Urothelium cell line (cell line): ENCODE measurements at regions not wholly inside any gene's neighbourhood (a gene's known extent, or its start where the extent isn't known, plus 50 kb on each side); places are given as distances from the start of the nearest gene placed in this dataset.
"Not testable (repeated sequence)": the region's sequence is repeated elsewhere in the genome, so short reads cannot be mapped to it uniquely, and the experiment has no call there.

Source experiments
- DNase-seq: peaks from one replicate; pipeline ENCODE4 v3.0.0; 2011; ENCODE audit warnings: low spot score, mixed read lengths
- FAIRE-seq: peaks from 2 replicates; lab custom pipeline; 2011; peaks lifted over from hg19 to GRCh38; lab: Jason Lieb, UNC

- FAIRE-seq (no peak), DNase-seq (no peak)
Observed at GRCh38 chr14:71741241-71741640, 191.0 kb upstream of the RGS6 start.

GRCh38 chr14:71742485-71742884, 189.7 kb upstream of the RGS6 start:
- FAIRE-seq (no peak), DNase-seq (no peak)

GRCh38 chr14:71745072-71745471, 187.2 kb upstream of the RGS6 start:
- DNase-seq (no peak), FAIRE-seq (no peak)

GRCh38 chr14:71748196-71748595, 184.0 kb upstream of the RGS6 start:
- DNase-seq (no peak), FAIRE-seq (no peak)

- FAIRE-seq (peak; percentile 65), DNase-seq (no peak)
Observed at GRCh38 chr14:71749613-71750238, 182.5 kb upstream of the RGS6 start.

- FAIRE-seq = peak; percentile 92
- no peak for DNase-seq
Observed at GRCh38 chr14:71751264-71751663, 181.0 kb upstream of the RGS6 start.

GRCh38 chr14:71752111-71752738, 180.0 kb upstream of the RGS6 start:
- no peak for FAIRE-seq
- DNase-seq = no peak

DNA sequence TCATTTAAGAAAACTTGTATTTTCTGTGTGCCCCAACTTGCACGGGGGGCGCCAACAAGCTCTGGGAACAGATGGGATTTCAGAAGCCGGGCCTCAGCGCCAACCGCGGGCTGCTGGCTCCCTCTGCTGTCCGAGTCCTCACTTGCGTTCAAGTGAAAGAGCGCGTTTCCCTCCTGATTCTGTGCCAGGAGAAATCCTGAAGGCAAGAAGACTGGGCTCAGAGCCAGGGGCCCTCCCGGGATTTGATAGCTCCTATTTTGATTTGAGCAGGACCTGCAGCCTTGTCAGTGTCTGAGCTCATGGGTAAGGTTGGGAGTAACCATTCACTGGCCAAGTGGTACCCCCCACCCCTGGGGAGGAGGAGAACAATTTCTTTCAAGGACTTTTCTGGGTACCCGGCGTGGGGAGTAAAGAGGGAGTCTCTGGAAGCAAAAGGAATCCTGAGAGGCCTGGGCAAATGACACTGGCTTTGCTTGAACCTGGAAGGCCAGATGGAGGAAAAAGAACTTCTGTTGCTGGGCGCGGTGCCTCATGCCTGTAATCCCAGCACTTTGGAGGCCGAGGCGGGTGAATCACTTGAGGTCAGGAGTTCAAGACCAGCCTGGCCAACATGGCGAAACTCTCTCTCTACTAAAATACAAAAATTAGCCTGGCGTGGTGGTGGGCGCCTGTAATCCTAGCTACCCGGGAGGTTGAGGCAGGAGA, 179.0 kb upstream of the RGS6 start:
- FAIRE-seq = peak; percentile 42
- DNase-seq = peak; percentile 94

DNA sequence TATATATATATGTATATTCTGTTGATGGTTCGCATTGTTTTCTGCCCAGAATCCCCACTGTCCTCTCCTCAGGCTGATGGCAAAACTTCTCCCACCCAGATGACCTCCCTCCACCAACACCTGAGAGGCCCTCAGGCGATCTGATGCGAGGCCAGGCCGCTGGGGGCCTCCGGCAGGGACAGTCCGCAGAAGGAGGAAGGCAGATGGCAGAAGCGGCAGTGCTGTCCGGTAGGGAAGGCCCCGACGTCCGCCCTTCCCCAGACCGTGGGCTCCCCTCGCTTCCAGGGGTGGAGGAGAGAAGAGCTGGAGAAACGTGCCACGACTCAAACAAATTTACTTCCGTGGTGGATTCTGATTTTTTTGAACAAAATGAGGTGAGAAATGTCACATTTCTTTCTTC, 178.3 kb upstream of the RGS6 start:
- DNase-seq (no peak), FAIRE-seq (no peak)

DNA sequence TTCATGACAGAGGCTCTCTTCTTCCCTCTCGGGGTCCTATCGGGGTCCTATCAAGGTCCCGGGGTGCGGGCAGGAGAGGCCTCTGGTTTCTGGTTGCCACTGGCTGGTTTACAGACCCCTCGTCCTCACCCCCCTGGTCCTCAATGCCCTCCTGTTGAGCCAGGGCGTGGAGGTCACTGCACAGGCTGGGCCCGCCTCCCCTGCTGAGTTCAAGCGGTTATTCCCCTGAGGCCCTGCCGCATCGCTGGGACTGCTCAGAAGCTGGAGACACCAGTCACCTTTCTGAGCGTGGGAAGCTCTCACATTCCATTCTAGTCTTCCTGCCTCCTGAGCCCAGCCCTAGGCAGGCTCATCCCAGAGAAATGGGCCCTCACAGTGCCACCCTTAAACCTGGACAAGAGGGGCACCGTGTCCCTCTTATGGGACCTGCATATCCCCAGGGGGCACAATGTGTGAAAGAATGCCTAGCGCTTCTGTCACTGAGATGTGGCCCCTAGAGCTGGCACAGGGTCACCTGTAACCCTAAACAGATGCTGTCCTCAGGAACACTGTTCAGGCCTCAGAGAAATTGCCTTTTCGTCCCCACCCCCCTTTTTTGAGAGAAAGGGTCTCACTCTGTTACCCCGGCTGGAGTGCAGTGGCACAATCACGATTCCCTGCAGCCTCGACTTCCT, 177.7 kb upstream of the RGS6 start:
- DNase-seq (no peak), FAIRE-seq (peak; percentile 42)

GRCh38 chr14:71758229-71758951, 173.8 kb upstream of the RGS6 start:
- peak; percentile 61 for FAIRE-seq
- no peak for DNase-seq

GRCh38 chr14:71762575-71762974, 169.7 kb upstream of the RGS6 start:
- FAIRE-seq = no peak

GRCh38 chr14:71764701-71765382, 167.4 kb upstream of the RGS6 start:
- FAIRE-seq (no peak), DNase-seq (no peak)

More at GRCh38 chr14:71762575-71762974, 169.7 kb upstream of the RGS6 start:
- no peak for DNase-seq

DNA sequence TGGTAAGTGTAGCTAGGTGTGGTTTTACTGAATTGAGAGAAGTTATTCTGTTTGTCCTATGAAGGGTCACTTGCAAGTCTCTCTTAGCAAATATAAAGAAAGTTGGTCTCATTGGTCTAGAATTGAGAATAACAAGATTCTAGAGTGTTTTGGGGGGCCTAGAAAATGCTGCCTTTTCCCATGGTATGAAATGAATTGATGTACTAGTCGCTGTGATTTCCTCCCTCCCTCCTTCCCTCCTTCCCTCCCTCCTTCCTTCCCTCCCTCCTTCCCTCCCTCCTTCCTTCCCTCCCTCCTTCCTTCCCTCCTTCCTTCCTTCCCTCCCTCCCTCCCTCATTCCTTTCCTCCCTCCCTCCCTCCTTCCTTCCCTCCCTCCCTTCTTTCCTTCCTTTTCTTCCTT, 166.7 kb upstream of the RGS6 start:
- DNase-seq = no peak
- FAIRE-seq = no peak

GRCh38 chr14:71770431-71770830, 161.8 kb upstream of the RGS6 start:
- DNase-seq (no peak), FAIRE-seq (no peak)

- not testable (repeated sequence) for FAIRE-seq, DNase-seq
Observed at GRCh38 chr14:71771421-71771820, 160.8 kb upstream of the RGS6 start.

DNA sequence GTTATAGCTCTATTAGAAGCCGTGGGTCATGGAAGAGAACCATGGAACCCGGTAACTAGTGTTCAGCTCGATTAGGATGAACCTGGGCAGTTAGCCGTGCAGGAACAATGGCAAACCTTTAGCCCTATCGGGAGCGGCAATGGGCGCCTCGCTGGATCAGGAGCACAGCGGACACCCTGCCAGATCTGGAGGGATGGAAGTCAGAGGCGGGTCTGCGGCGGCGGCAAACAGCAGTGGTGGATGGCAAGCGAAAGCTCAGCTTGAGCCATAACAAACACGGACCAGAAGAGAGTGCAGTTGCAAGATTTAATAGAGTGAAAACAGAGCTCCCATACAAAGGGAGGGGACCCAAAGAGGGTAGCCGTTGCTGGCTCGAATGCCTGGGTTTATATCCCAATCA, 160.2 kb upstream of the RGS6 start:
- DNase-seq, FAIRE-seq: not testable (repeated sequence)

GRCh38 chr14:71773898-71774481, 158.2 kb upstream of the RGS6 start:
- DNase-seq (no peak), FAIRE-seq (no peak)

GRCh38 chr14:71776471-71777360, 155.5 kb upstream of the RGS6 start:
- peak; percentile 5 for FAIRE-seq

More at GRCh38 chr14:71776471-71777360, 155.5 kb upstream of the RGS6 start:
- DNase-seq = no peak
